Endothelial cell of umbilical vein (primary cell): ENCODE measurements at regions not wholly inside any gene's neighbourhood (a gene's known extent, or its start where the extent isn't known, plus 50 kb on each side); places are given as distances from the start of the nearest gene placed in this dataset.

ENCODE experiments used
- BruUV-seq: library from RNA; stranded (reverse); fragments of 400-500 nt; replicated peaks from 2 replicates; lab custom pipeline; 2021; lab: Mats Ljungman, UMichigan
- CTCF ChIA-PET: fragments of 300-600, 350-600 bp; sonication (Branson Sonifier 250); formaldehyde crosslinking; loops from one replicate; lab custom pipeline; 2021; ENCODE audit warnings: antibody characterized with exemption, inconsistent platforms; lab: Charles Lee
- POLR2A ChIA-PET: fragments of 300-600, 350-600 bp; sonication (Branson Sonifier 250); formaldehyde crosslinking; loops from one replicate; lab custom pipeline; 2021; ENCODE audit warnings: antibody characterized with exemption, inconsistent platforms; lab: Charles Lee
- DNase-seq: peaks from one replicate; pipeline ENCODE4 v3.0.0-alpha.2; 2011; ENCODE audit warnings: low read depth, low spot score
- FAIRE-seq: peaks from 2 replicates; lab custom pipeline; 2011; peaks lifted over from hg19 to GRCh38; lab: Jason Lieb, UNC
- H2AFZ ChIP-seq: 2 replicates; pipeline ENCODE4 v1.6.0; 2012; ENCODE audit warnings: low read depth, low read length, control low read depth, inconsistent platforms
- H3K27ac ChIP-seq: 2 replicates; pipeline ENCODE4 v1.5.1; 2011; ENCODE audit warnings: low read depth, mild to moderate bottlenecking, control low read depth, low read length, moderate library complexity; ENCODE audit not compliant: insufficient read depth
- H3K27me3 ChIP-seq, 2 experiments: 2 replicates each; pipeline versions ENCODE4 v1.6.0 to v1.6.1; 2011; ENCODE audit warnings: low read length in 2 of 2, mixed read lengths in 1 of 2; ENCODE audit not compliant: control insufficient read depth in 2 of 2, insufficient read depth in 2 of 2
- H3K36me3 ChIP-seq, 2 experiments: 2 replicates in 1 of 2; 3 replicates in 1 of 2; pipeline ENCODE4 v1.5.1; 2011; ENCODE audit warnings: low read length in 2 of 2, mild to moderate bottlenecking in 1 of 2, moderate library complexity in 1 of 2; ENCODE audit not compliant: control insufficient read depth in 2 of 2, insufficient read depth in 2 of 2; ENCODE audit errors: extremely low read depth in 1 of 2
- H3K4me1 ChIP-seq: 3 replicates; pipeline ENCODE4 v1.5.1; 2011; ENCODE audit warnings: mild to moderate bottlenecking, low read length; ENCODE audit not compliant: control insufficient read depth, insufficient read depth; ENCODE audit errors: extremely low read depth
- H3K4me2 ChIP-seq: 2 replicates; pipeline ENCODE4 v1.6.1; 2011; ENCODE audit warnings: low read length, control low read depth, mixed read lengths; ENCODE audit not compliant: insufficient read depth
- H3K4me3 ChIP-seq, 3 experiments: fragments of 200-600 bp in 1 of 3; sonication (generic), shearing (Covaris generic) in 1 of 3; replicated peaks in 1 of 3; 2 replicates each; pipeline ENCODE4 v1.5.1; 2011 to 2016; ENCODE audit warnings: control low read depth in 3 of 3, low read length in 3 of 3, mild to moderate bottlenecking in 2 of 3, inconsistent platforms in 1 of 3, low read depth in 1 of 3, moderate library complexity in 1 of 3; ENCODE audit not compliant: insufficient read depth in 1 of 3
- H3K79me2 ChIP-seq: 2 replicates; pipeline ENCODE4 v1.6.0; 2012; ENCODE audit warnings: low read length, inconsistent platforms; ENCODE audit not compliant: control insufficient read depth, insufficient read depth
- H3K9ac ChIP-seq: replicated peaks from 2 replicates; pipeline ENCODE3; 2011; ENCODE audit warnings: low read length, control low read depth; ENCODE audit not compliant: insufficient read depth; ENCODE audit errors: extremely low read depth
- H3K9me1 ChIP-seq: replicated peaks from 3 replicates; pipeline ENCODE4 v1.6.0; 2011; ENCODE audit warnings: mild to moderate bottlenecking, low read length; ENCODE audit not compliant: control insufficient read depth, insufficient read depth; ENCODE audit errors: extremely low read depth
- H3K9me3 ChIP-seq: replicated peaks from 2 replicates; pipeline ENCODE4 v1.5.1; 2012; ENCODE audit warnings: low read length, inconsistent platforms; ENCODE audit not compliant: control insufficient read depth, insufficient read depth
- H4K20me1 ChIP-seq: replicated peaks from 2 replicates; pipeline ENCODE3; 2011; ENCODE audit warnings: mild to moderate bottlenecking, low read length; ENCODE audit not compliant: control insufficient read depth, insufficient read depth; ENCODE audit errors: extremely low read depth
- EZH2 ChIP-seq: IDR thresholded peaks from 2 replicates; pipeline ENCODE4 v1.6.1; 2012; ENCODE audit warnings: borderline replicate concordance, low read depth, mild to moderate bottlenecking, moderate library complexity, low read length, inconsistent platforms; ENCODE audit not compliant: severe bottlenecking
- FOS ChIP-seq: IDR thresholded peaks from 2 replicates; pipeline ENCODE4 v1.6.1; 2011; ENCODE audit warnings: mild to moderate bottlenecking, low read length, moderate library complexity, borderline replicate concordance; ENCODE audit not compliant: insufficient read depth
- GATA2 ChIP-seq: IDR thresholded peaks from 2 replicates; pipeline ENCODE4 v1.7.0; 2011; ENCODE audit warnings: low read depth, mild to moderate bottlenecking, moderate library complexity, mixed read lengths, low read length; ENCODE audit not compliant: insufficient read length, insufficient read depth
- JUN ChIP-seq: IDR thresholded peaks from 2 replicates; pipeline ENCODE4 v1.6.1; 2011; ENCODE audit warnings: borderline replicate concordance, low read depth; ENCODE audit not compliant: insufficient read length, insufficient read depth
- MYC ChIP-seq: IDR thresholded peaks from one replicate; pipeline ENCODE4 v1.6.1; 2011; ENCODE audit warnings: mild to moderate bottlenecking, low read depth, low read length
- POLR2A ChIP-seq: IDR thresholded peaks from 2 replicates; pipeline ENCODE4 v1.6.1; 2012; ENCODE audit warnings: low read depth, mild to moderate bottlenecking, control low read depth, low read length
- POLR2AphosphoS5 ChIP-seq: IDR thresholded peaks from 2 replicates; pipeline ENCODE4 v1.6.1; 2012; ENCODE audit warnings: low read depth, mild to moderate bottlenecking, control low read depth, low read length, moderate library complexity; ENCODE audit not compliant: insufficient read depth
- dilution Hi-C: fragments of 300-500 bp; cut with MboI; formaldehyde crosslinking; loops from one replicate; pipeline ENCODE4 v1.15.0; 2019; ENCODE audit warnings: low sequenced_read_pairs; ENCODE audit not compliant: extremely low pct_ligation_motif_present
- intact Hi-C: fragments of 100-400 bp; cut with micrococcal nuclease; formaldehyde crosslinking; loops from one replicate; pipeline ENCODE4 v1.10.0; 2022
- TF ChIP-seq, protein P1 (sequence below): IDR thresholded peaks from 2 replicates; pipeline ENCODE4 v1.6.1; 2011; ENCODE audit not compliant: insufficient read depth, insufficient read length
- TF ChIP-seq, protein P2 (sequence below), 2 donors: IDR thresholded peaks; 1 replicate in 1 of 2; 2 replicates in 1 of 2; pipeline ENCODE4 v1.5.1; 2011; ENCODE audit warnings: low read length in 2 of 2, mild to moderate bottlenecking in 2 of 2, moderate library complexity in 2 of 2, control low read depth in 1 of 2, inconsistent platforms in 1 of 2, low read depth in 1 of 2; ENCODE audit not compliant: insufficient read depth in 1 of 2; ENCODE audit errors: extremely low read depth in 1 of 2

DNA sequence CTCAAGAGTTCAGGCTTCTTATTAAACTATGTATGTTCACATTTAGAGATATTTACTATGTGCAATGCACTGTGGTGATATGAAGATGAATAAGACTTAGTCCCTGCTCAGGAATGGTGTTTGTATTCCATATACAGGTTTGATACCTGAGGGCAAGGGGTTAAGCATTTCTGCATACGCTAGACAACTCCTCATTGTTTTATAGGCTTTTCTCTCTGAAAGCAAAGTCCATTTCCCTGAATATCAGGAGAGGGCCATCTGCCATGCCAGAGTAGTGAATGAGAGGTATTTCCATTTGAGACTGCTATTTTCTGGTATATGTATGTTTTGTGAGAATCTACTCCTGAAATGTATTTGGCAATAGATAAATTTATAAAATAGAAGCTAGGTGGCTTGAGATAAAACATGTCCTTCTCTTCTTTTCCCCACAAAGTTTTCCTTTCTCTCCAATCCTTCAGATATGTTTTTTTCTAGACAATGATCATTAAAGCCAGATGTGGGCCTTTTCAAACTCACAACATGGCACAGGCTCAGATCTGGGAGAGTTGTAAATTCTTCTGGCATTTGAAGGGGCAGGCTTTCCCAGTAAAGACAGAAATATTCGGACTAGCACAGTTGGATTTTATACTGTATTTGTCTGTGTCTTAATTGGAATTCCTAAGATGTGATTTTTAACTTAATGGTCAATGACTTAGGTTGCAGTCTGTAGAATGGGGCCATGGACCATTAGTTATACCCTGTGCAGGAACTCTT is 73.3 kb upstream of the WDR26 start:
- Histone ChIP-seq H3K9me3 (no peaks in the 10 kb centered on the region), H3K27ac (no peak overlapping the region), H3K9ac (no peak overlapping the region), H3K4me3 (no peak overlapping the region), H3K27me3 (no peaks in the 10 kb centered on the region), H3K79me2 (no peaks in the 10 kb centered on the region), H3K9me1 (no peaks in the 10 kb centered on the region), H3K36me3 (no peaks in the 10 kb centered on the region), H3K4me1 (peaks cover 13% of the 10 kb centered on the region), H4K20me1 (no peaks in the 10 kb centered on the region), H2AFZ (no peak overlapping the region), H3K4me2 (no peak overlapping the region)
- TF ChIP-seq, protein P1, sequence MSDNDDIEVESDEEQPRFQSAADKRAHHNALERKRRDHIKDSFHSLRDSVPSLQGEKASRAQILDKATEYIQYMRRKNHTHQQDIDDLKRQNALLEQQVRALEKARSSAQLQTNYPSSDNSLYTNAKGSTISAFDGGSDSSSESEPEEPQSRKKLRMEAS: no peak
- TF ChIP-seq POLR2AphosphoS5: no peak
- TF ChIP-seq, protein P2, sequence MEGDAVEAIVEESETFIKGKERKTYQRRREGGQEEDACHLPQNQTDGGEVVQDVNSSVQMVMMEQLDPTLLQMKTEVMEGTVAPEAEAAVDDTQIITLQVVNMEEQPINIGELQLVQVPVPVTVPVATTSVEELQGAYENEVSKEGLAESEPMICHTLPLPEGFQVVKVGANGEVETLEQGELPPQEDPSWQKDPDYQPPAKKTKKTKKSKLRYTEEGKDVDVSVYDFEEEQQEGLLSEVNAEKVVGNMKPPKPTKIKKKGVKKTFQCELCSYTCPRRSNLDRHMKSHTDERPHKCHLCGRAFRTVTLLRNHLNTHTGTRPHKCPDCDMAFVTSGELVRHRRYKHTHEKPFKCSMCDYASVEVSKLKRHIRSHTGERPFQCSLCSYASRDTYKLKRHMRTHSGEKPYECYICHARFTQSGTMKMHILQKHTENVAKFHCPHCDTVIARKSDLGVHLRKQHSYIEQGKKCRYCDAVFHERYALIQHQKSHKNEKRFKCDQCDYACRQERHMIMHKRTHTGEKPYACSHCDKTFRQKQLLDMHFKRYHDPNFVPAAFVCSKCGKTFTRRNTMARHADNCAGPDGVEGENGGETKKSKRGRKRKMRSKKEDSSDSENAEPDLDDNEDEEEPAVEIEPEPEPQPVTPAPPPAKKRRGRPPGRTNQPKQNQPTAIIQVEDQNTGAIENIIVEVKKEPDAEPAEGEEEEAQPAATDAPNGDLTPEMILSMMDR (IDR thresholded peaks at IDR 0.05; ENCODE audit: extremely low read depth in 1 of 2, insufficient read depth in 1 of 2, low read depth in 1 of 2, low read length in 2 of 2): no peak
- no peak for TF ChIP-seq GATA2
- no peak for TF ChIP-seq FOS
- no peak for TF ChIP-seq MYC
- no peak for TF ChIP-seq EZH2
- TF ChIP-seq POLR2A: no peak
- no peak for TF ChIP-seq JUN
- no TSS peak for BruUV-seq
- ChIA-PET CTCF (interaction anchor here (2.0 to 10.1 kb wide), 2 partner anchors 345 to 415 kb away, joined by 9 to 299 read pairs; no protein-coding TSS in a partner anchor), POLR2A (no interaction called here)
- dilution Hi-C loops: loop anchor here (25.0 kb wide), 1 partner anchor 104 kb away; the partner anchor contains the start of gene CNIH3
- FAIRE-seq (no peak), DNase-seq (no peak)
- intact Hi-C loops: no loop called here
